ENCODE measurements at regions not wholly inside any gene's neighbourhood (a gene's known extent, or its start where the extent isn't known, plus 50 kb on each side); places are given as distances from the start of the nearest gene placed in this dataset.

DNA sequence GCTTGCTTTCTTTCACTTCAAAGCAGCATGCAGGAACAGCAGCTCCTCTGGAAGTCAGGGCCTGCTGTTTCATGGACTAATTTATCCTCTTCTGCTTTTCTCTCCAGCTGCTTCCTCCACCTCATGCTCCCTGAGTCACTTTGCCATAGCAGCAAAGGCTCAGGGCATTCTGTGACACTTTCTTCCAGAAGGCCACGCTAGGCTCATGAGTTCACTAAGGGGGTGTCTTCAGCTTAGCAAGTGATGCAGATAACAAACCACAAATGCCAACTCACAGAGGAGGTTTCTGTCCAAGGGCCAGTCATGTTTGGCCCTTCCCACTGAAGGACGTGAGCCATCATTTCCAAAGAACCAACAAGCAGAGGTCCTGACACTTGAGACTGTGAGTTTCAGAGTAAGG, 200.2 kb downstream of the ADGRA3 start:
- H3K36me3 Mint-ChIP-seq (ENCODE audit: unreplicated experiment) = no peaks in the 10 kb centered on the region
- TF ChIP-seq, protein P1, sequence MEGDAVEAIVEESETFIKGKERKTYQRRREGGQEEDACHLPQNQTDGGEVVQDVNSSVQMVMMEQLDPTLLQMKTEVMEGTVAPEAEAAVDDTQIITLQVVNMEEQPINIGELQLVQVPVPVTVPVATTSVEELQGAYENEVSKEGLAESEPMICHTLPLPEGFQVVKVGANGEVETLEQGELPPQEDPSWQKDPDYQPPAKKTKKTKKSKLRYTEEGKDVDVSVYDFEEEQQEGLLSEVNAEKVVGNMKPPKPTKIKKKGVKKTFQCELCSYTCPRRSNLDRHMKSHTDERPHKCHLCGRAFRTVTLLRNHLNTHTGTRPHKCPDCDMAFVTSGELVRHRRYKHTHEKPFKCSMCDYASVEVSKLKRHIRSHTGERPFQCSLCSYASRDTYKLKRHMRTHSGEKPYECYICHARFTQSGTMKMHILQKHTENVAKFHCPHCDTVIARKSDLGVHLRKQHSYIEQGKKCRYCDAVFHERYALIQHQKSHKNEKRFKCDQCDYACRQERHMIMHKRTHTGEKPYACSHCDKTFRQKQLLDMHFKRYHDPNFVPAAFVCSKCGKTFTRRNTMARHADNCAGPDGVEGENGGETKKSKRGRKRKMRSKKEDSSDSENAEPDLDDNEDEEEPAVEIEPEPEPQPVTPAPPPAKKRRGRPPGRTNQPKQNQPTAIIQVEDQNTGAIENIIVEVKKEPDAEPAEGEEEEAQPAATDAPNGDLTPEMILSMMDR (IDR thresholded peaks at IDR 0.05; ENCODE audit: partially characterized antibody, unreplicated experiment) = no peak
- H3K4me3 Mint-ChIP-seq (ENCODE audit: unreplicated experiment) = no peak overlapping the region
- H3K4me1 Mint-ChIP-seq (ENCODE audit: low read depth, unreplicated experiment) = peaks cover 8% of the 10 kb centered on the region
- H3K27ac Mint-ChIP-seq (ENCODE audit: unreplicated experiment) = no peak overlapping the region
- H3K9me3 Mint-ChIP-seq (ENCODE audit: unreplicated experiment) = no peaks in the 10 kb centered on the region
- H3K27me3 Mint-ChIP-seq (ENCODE audit: unreplicated experiment) = no peaks in the 10 kb centered on the region
- DNase-seq = no peak

DNA sequence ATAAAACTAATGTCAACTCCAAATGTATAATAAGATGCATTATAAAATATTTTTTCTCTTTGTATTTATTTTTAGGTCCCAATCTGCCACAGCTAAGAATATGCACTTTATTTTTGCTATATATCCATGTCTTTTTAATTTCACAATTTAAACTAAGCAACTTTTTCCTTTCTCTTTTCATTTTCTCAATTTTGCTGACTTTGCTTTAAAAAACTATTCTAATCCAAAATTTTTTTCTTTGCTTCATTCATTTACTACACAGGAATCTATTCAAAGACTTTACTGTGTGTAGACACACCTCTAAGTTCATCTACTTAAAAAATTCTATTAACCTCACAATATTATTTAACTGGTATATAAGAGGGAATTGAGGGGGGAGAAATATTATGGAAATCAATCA, 201.9 kb downstream of the ADGRA3 start:
- no peak for DNase-seq
- H3K27me3 Mint-ChIP-seq (ENCODE audit: unreplicated experiment) = no peaks in the 10 kb centered on the region
- no peak overlapping the region for H3K27ac Mint-ChIP-seq (ENCODE audit: unreplicated experiment)

DNA sequence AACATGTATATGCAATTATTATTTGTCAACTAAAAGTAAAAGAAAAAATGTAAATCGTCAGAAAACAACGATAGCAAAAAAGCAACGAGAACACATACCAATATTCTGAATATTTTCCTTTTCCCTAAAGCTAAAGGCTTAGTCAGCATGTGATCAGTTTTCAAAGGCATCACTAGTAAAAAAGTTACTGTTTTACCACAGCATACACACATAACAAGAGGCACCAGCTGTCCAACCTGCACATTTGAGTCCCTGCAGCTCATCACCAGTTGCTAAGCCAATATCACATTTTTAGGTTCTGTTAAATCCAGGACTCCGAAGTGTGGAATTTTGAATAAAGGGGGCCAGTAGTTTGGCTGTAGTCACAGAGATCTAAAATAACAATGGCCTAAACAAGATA, 203.8 kb downstream of the ADGRA3 start:
- Mint-ChIP-seq H3K4me3 (ENCODE audit: unreplicated experiment) (no peak overlapping the region), H3K27me3 (ENCODE audit: unreplicated experiment) (no peaks in the 10 kb centered on the region), H3K36me3 (ENCODE audit: unreplicated experiment) (no peaks in the 10 kb centered on the region), H3K9me3 (ENCODE audit: unreplicated experiment) (no peaks in the 10 kb centered on the region), H3K4me1 (ENCODE audit: low read depth, unreplicated experiment) (peaks cover 8% of the 10 kb centered on the region), H3K27ac (ENCODE audit: unreplicated experiment) (no peak overlapping the region)
- TF ChIP-seq, protein P1 (IDR thresholded peaks at IDR 0.05; ENCODE audit: partially characterized antibody, unreplicated experiment) = no peak
- no peak for DNase-seq

More for the DNA sequence above, 201.9 kb downstream of the ADGRA3 start:
- H3K4me1 Mint-ChIP-seq (ENCODE audit: low read depth, unreplicated experiment) = peaks cover 8% of the 10 kb centered on the region
- no peak overlapping the region for H3K4me3 Mint-ChIP-seq (ENCODE audit: unreplicated experiment)
- TF ChIP-seq, protein P1 (IDR thresholded peaks at IDR 0.05; ENCODE audit: partially characterized antibody, unreplicated experiment) = no peak
- H3K36me3 Mint-ChIP-seq (ENCODE audit: unreplicated experiment) = no peaks in the 10 kb centered on the region
- no peaks in the 10 kb centered on the region for H3K9me3 Mint-ChIP-seq (ENCODE audit: unreplicated experiment)

DNA sequence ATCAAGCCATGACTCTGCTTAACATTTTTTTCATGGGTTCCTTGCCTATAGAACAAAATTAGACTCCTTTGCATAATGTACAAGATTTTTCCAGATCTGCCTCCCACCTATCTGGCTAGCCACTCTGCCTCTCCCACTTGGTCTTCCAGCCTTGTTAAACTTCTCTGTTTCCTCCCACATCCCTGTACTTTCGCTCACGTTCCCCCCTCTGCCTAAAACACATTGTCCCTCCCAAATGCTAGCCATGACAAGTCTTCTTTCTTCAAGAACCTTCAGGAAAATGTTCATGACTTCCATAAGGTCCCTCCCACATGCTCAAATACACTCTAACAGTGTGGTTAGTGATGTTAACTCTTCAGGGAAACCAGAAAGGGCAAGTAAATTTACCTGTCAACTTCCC, 214.6 kb downstream of the ADGRA3 start:
- Mint-ChIP-seq H3K27ac (ENCODE audit: unreplicated experiment) (no peak overlapping the region), H3K4me3 (ENCODE audit: unreplicated experiment) (no peak overlapping the region), H3K9me3 (ENCODE audit: unreplicated experiment) (peaks cover 10% of the 10 kb centered on the region), H3K36me3 (ENCODE audit: unreplicated experiment) (peaks cover 37% of the 10 kb centered on the region), H3K4me1 (ENCODE audit: low read depth, unreplicated experiment) (no peaks in the 10 kb centered on the region), H3K27me3 (ENCODE audit: unreplicated experiment) (peaks cover 2% of the 10 kb centered on the region)
- TF ChIP-seq, protein P1 (IDR thresholded peaks at IDR 0.05; ENCODE audit: partially characterized antibody, unreplicated experiment) = no peak
- DNase-seq = no peak

DNA sequence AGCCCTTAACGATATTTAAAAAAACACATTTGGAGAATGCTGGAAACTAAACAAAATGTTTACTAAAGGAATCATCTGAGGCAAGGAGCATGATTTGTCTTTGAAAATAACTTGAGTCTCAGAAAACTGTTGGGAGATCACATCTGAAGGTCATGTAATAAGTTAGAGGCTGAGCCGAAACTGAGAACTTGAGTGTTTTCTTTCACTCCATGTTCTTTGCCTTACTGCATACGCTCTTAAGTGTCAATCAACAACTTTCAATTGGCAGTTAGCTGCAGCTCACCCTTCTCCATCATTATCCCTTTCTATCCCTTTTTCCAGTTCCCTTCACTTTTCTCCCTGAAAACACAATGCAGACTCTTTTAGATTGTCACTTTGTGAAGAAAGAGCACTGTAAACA, 216.2 kb downstream of the ADGRA3 start:
- H3K27ac Mint-ChIP-seq (ENCODE audit: unreplicated experiment) = no peak overlapping the region
- no peak for DNase-seq
- H3K36me3 Mint-ChIP-seq (ENCODE audit: unreplicated experiment) = peaks cover 29% of the 10 kb centered on the region
- H3K27me3 Mint-ChIP-seq (ENCODE audit: unreplicated experiment) = peaks cover 2% of the 10 kb centered on the region
- TF ChIP-seq, protein P1 (IDR thresholded peaks at IDR 0.05; ENCODE audit: partially characterized antibody, unreplicated experiment) = no peak
- no peaks in the 10 kb centered on the region for H3K4me1 Mint-ChIP-seq (ENCODE audit: low read depth, unreplicated experiment)
- no peak overlapping the region for H3K4me3 Mint-ChIP-seq (ENCODE audit: unreplicated experiment)
- H3K9me3 Mint-ChIP-seq (ENCODE audit: unreplicated experiment) = peaks cover 7% of the 10 kb centered on the region

All from glutamatergic neuron (in vitro differentiated cells).